Astrocyte (in vitro differentiated cells and primary cell): ENCODE measurements at regions not wholly inside any gene's neighbourhood (a gene's known extent, or its start where the extent isn't known, plus 50 kb on each side); places are given as distances from the start of the nearest gene placed in this dataset.

Source experiments
- DNase-seq: peaks from one replicate; pipeline ENCODE4 v3.0.0-alpha.2; 2010; ENCODE audit warnings: low read depth
- FAIRE-seq: peaks from 2 replicates; lab custom pipeline; 2011; peaks lifted over from hg19 to GRCh38; lab: Jason Lieb, UNC
- H2AFZ ChIP-seq: 2 replicates; pipeline ENCODE4 v1.6.0; 2012; ENCODE audit warnings: low read depth, low read length, inconsistent platforms
- H3K27ac ChIP-seq: 2 replicates; pipeline ENCODE4 v1.5.1; 2011; ENCODE audit warnings: low read depth, low read length, inconsistent platforms
- H3K27me3 ChIP-seq: 2 replicates; pipeline ENCODE4 v1.6.0; 2011; ENCODE audit warnings: low read length, inconsistent platforms; ENCODE audit not compliant: insufficient read depth
- H3K36me3 ChIP-seq: 2 replicates; pipeline ENCODE4 v1.5.1; 2011; ENCODE audit warnings: low read length, inconsistent platforms; ENCODE audit not compliant: insufficient read depth
- H3K4me1 ChIP-seq: 2 replicates; pipeline ENCODE4 v1.5.1; 2011; ENCODE audit warnings: low read length, inconsistent platforms; ENCODE audit not compliant: insufficient read depth
- H3K4me2 ChIP-seq: 2 replicates; pipeline ENCODE4 v1.6.0; 2012; ENCODE audit warnings: low read length, inconsistent platforms
- H3K4me3 ChIP-seq: 2 replicates; pipeline ENCODE4 v1.5.1; 2011; ENCODE audit warnings: low read depth, mild to moderate bottlenecking, low read length, inconsistent platforms; ENCODE audit not compliant: insufficient read depth
- H3K79me2 ChIP-seq: 2 replicates; pipeline ENCODE4 v1.6.0; 2012; ENCODE audit warnings: mild to moderate bottlenecking, low read length, inconsistent platforms; ENCODE audit not compliant: insufficient read depth
- H3K9ac ChIP-seq: 2 replicates; pipeline ENCODE4 v1.6.0; 2012; ENCODE audit warnings: mild to moderate bottlenecking, low read length, inconsistent platforms
- H3K9me3 ChIP-seq: 2 replicates; pipeline ENCODE4 v1.5.1; 2012; ENCODE audit warnings: low read depth, mild to moderate bottlenecking, low read length, inconsistent platforms; ENCODE audit not compliant: insufficient read depth
- H4K20me1 ChIP-seq: 2 replicates; pipeline ENCODE4 v1.6.0; 2012; ENCODE audit warnings: low read length, inconsistent platforms; ENCODE audit not compliant: insufficient read depth
- H3K27ac Mint-ChIP-seq: one replicate; pipeline ENCODE4 v1.8.0; 2021; ENCODE audit warnings: mild to moderate bottlenecking, mixed read lengths; ENCODE audit not compliant: unreplicated experiment
- H3K27me3 Mint-ChIP-seq: one replicate; pipeline ENCODE4 v1.8.0; 2021; ENCODE audit warnings: low read depth, mixed read lengths; ENCODE audit not compliant: unreplicated experiment
- H3K36me3 Mint-ChIP-seq: one replicate; pipeline ENCODE4 v1.8.0; 2021; ENCODE audit warnings: low read depth, mixed read lengths; ENCODE audit not compliant: unreplicated experiment
- H3K4me1 Mint-ChIP-seq: one replicate; pipeline ENCODE4 v1.8.0; 2021; ENCODE audit warnings: low read depth, mixed read lengths; ENCODE audit not compliant: unreplicated experiment
- H3K4me3 Mint-ChIP-seq: one replicate; pipeline ENCODE4 v1.8.0; 2021; ENCODE audit warnings: mild to moderate bottlenecking, moderate library complexity, mixed read lengths; ENCODE audit not compliant: unreplicated experiment
- H3K9me3 Mint-ChIP-seq: one replicate; pipeline ENCODE4 v1.8.0; 2021; ENCODE audit warnings: mild to moderate bottlenecking, mixed read lengths; ENCODE audit not compliant: unreplicated experiment
- CTCF ChIP-seq: IDR thresholded peaks from 2 replicates; pipeline ENCODE4 v1.5.1; 2011; ENCODE audit warnings: low read depth, mild to moderate bottlenecking, inconsistent platforms, low read length, moderate library complexity; ENCODE audit not compliant: insufficient read depth
- EZH2 ChIP-seq: IDR thresholded peaks from 2 replicates; pipeline ENCODE4 v1.6.1; 2012; ENCODE audit warnings: mild to moderate bottlenecking, low read length, inconsistent platforms; ENCODE audit not compliant: insufficient read depth

GRCh38 chr15:77775837-77776236 is 143.1 kb upstream of the LINGO1 start:
- Histone ChIP-seq H3K4me2 (no peak overlapping the region), H3K4me3 (no peak overlapping the region), H3K36me3 (no peaks in the 10 kb centered on the region), H3K9me3 (no peaks in the 10 kb centered on the region), H3K27me3 (peaks cover 2% of the 10 kb centered on the region), H2AFZ (no peak overlapping the region), H3K79me2 (no peaks in the 10 kb centered on the region), H3K4me1 (no peaks in the 10 kb centered on the region), H4K20me1 (no peaks in the 10 kb centered on the region), H3K27ac (no peak overlapping the region), H3K9ac (no peak overlapping the region)
- DNase-seq (no peak), FAIRE-seq (no peak)
- Mint-ChIP-seq H3K36me3 (no peaks in the 10 kb centered on the region), H3K27ac (no peak overlapping the region), H3K9me3 (peaks cover 13% of the 10 kb centered on the region), H3K4me1 (no peaks in the 10 kb centered on the region), H3K27me3 (peaks cover 42% of the 10 kb centered on the region), H3K4me3 (no peak overlapping the region)
- TF ChIP-seq CTCF, result no peak
- TF ChIP-seq EZH2, result no peak

GRCh38 chr15:77775373-77775772 is 142.7 kb upstream of the LINGO1 start:
- Histone ChIP-seq H3K4me3 (no peak overlapping the region), H3K9me3 (no peaks in the 10 kb centered on the region), H4K20me1 (no peaks in the 10 kb centered on the region), H2AFZ (no peak overlapping the region), H3K4me2 (no peak overlapping the region), H3K9ac (no peak overlapping the region), H3K36me3 (no peaks in the 10 kb centered on the region), H3K79me2 (no peaks in the 10 kb centered on the region), H3K27me3 (peaks cover 2% of the 10 kb centered on the region), H3K4me1 (no peaks in the 10 kb centered on the region), H3K27ac (no peak overlapping the region)
- H3K9me3 Mint-ChIP-seq, result peaks cover 11% of the 10 kb centered on the region
- no peak overlapping the region for H3K4me3 Mint-ChIP-seq
- FAIRE-seq, result no peak
- DNase-seq, result no peak
- no peak overlapping the region for H3K27ac Mint-ChIP-seq
- H3K4me1 Mint-ChIP-seq, result no peaks in the 10 kb centered on the region
- H3K36me3 Mint-ChIP-seq, result no peaks in the 10 kb centered on the region
- TF ChIP-seq EZH2, result no peak
- TF ChIP-seq CTCF, result no peak
- H3K27me3 Mint-ChIP-seq, result peaks cover 43% of the 10 kb centered on the region

- TF ChIP-seq CTCF (no peak), EZH2 (no peak)
- H3K4me3 ChIP-seq, result no peak overlapping the region
- no peaks in the 10 kb centered on the region for H3K4me1 ChIP-seq
- no peaks in the 10 kb centered on the region for H4K20me1 ChIP-seq
- no peak overlapping the region for H3K4me2 ChIP-seq
- no peak overlapping the region for H3K27ac Mint-ChIP-seq
- peaks cover 40% of the 10 kb centered on the region for H3K27me3 Mint-ChIP-seq
- DNase-seq (no peak), FAIRE-seq (no peak)
- H3K27ac ChIP-seq, result no peak overlapping the region
- H3K9me3 Mint-ChIP-seq, result peaks cover 11% of the 10 kb centered on the region
- H3K79me2 ChIP-seq, result no peaks in the 10 kb centered on the region
- no peaks in the 10 kb centered on the region for H3K36me3 ChIP-seq
- peaks cover 2% of the 10 kb centered on the region for H3K27me3 ChIP-seq
- no peak overlapping the region for H3K9ac ChIP-seq
- H3K4me3 Mint-ChIP-seq, result no peak overlapping the region
- H3K36me3 Mint-ChIP-seq, result no peaks in the 10 kb centered on the region
- H3K9me3 ChIP-seq, result no peaks in the 10 kb centered on the region
- H3K4me1 Mint-ChIP-seq, result no peaks in the 10 kb centered on the region
- no peak overlapping the region for H2AFZ ChIP-seq
Measured at GRCh38 chr15:77774350-77774749, 141.6 kb upstream of the LINGO1 start.
